ENCODE measurements at regions not wholly inside any gene's neighbourhood (a gene's known extent, or its start where the extent isn't known, plus 50 kb on each side); places are given as distances from the start of the nearest gene placed in this dataset.
"Not testable (repeated sequence)": the region's sequence is repeated elsewhere in the genome, so short reads cannot be mapped to it uniquely, and the experiment has no call there.

GRCh38 chr6:98382246-98382645 lies 452.1 kb upstream of the POU3F2 start:
- DNase-seq (ENCODE audit: low spot score in 2 of 2): no peak
- no peak for TF ChIP-seq CTCF (IDR thresholded peaks at IDR 0.05)
- H3K27ac ChIP-seq: no peak overlapping the region
- H3K36me3 ChIP-seq: no peaks in the 10 kb centered on the region
- H3K27me3 ChIP-seq: no peaks in the 10 kb centered on the region
- H3K4me3 ChIP-seq: no peak overlapping the region
- H3K4me1 ChIP-seq: no peaks in the 10 kb centered on the region
- intact Hi-C loops (cut with DNase I): no loop called here
- H3K9me3 ChIP-seq: no peaks in the 10 kb centered on the region

GRCh38 chr6:98384334-98384733 lies 450.0 kb upstream of the POU3F2 start:
- H3K27me3 ChIP-seq: no peaks in the 10 kb centered on the region
- DNase-seq (ENCODE audit: low spot score in 2 of 2): no peak
- intact Hi-C loops (cut with DNase I): no loop called here
- no peaks in the 10 kb centered on the region for H3K4me1 ChIP-seq
- peaks cover 0 to 6% of the 10 kb centered on the region in 2 donors for H3K9me3 ChIP-seq
- no peak for TF ChIP-seq CTCF (IDR thresholded peaks at IDR 0.05)
- H3K27ac ChIP-seq: no peak overlapping the region
- H3K36me3 ChIP-seq: no peaks in the 10 kb centered on the region
- no peak overlapping the region for H3K4me3 ChIP-seq

GRCh38 chr6:98384801-98385200 lies 449.6 kb upstream of the POU3F2 start:
- intact Hi-C loops (cut with DNase I): no loop called here

GRCh38 chr6:98395610-98396166 lies 438.7 kb upstream of the POU3F2 start:
- intact Hi-C loops (cut with DNase I): no loop called here
- H3K27me3 ChIP-seq: no peaks in the 10 kb centered on the region
- no peak overlapping the region for H3K4me3 ChIP-seq
- no peak for DNase-seq (ENCODE audit: low spot score in 2 of 2)
- no peak for TF ChIP-seq CTCF (IDR thresholded peaks at IDR 0.05)
- no peaks in the 10 kb centered on the region for H3K9me3 ChIP-seq
- H3K36me3 ChIP-seq: no peaks in the 10 kb centered on the region
- H3K4me1 ChIP-seq: no peaks in the 10 kb centered on the region
- no peak overlapping the region for H3K27ac ChIP-seq

More at GRCh38 chr6:98384801-98385200, 449.6 kb upstream of the POU3F2 start:
- no peaks in the 10 kb centered on the region for H3K36me3 ChIP-seq
- no peak overlapping the region for H3K27ac ChIP-seq
- no peaks in the 10 kb centered on the region for H3K4me1 ChIP-seq
- no peaks in the 10 kb centered on the region for H3K27me3 ChIP-seq
- H3K4me3 ChIP-seq: no peak overlapping the region
- no peak for TF ChIP-seq CTCF (IDR thresholded peaks at IDR 0.05)
- H3K9me3 ChIP-seq: peaks cover 0 to 6% of the 10 kb centered on the region in 2 donors
- DNase-seq (ENCODE audit: low spot score in 2 of 2): no peak

GRCh38 chr6:98416027-98416426 lies 418.3 kb upstream of the POU3F2 start:
- Histone ChIP-seq H3K36me3 (no peaks in the 10 kb centered on the region), H3K4me1 (no peaks in the 10 kb centered on the region), H3K9me3 (no peaks in the 10 kb centered on the region), H3K4me3 (no peak overlapping the region), H3K27ac (no peak overlapping the region), H3K27me3 (no peaks in the 10 kb centered on the region)
- TF ChIP-seq CTCF (IDR thresholded peaks at IDR 0.05): no peak
- no peak for DNase-seq (ENCODE audit: low spot score in 2 of 2)
- intact Hi-C loops (cut with DNase I): no loop called here

GRCh38 chr6:98416497-98417158 lies 417.7 kb upstream of the POU3F2 start:
- H3K27me3 ChIP-seq; DNase-seq (ENCODE audit: low spot score in 2 of 2); H3K4me3 ChIP-seq; H3K36me3 ChIP-seq; H3K9me3 ChIP-seq; H3K27ac ChIP-seq; intact Hi-C loops (cut with DNase I); H3K4me1 ChIP-seq: not testable (repeated sequence)
